Right lobe of liver (tissue), 6 donors: ENCODE measurements at regions not wholly inside any gene's neighbourhood (a gene's known extent, or its start where the extent isn't known, plus 50 kb on each side); places are given as distances from the start of the nearest gene placed in this dataset.

Source experiments
- ATAC-seq, 4 donors: fragments of 200-7000 bp; cut with Tn5 transposase; one replicate each; pipeline ENCODE4 v1.9.1; 2020; ENCODE audit warnings: mild to moderate bottlenecking in 4 of 4, moderate library complexity in 4 of 4
- DNase-seq, 3 donors: peaks; one replicate each; pipeline ENCODE4 v3.0.0-alpha.2; 2020
- H3K27ac ChIP-seq, 3 donors: fragments of 200-600 bp; one replicate each; pipeline ENCODE4 v1.8.0; 2022
- H3K27me3 ChIP-seq, 2 donors: fragments of 200-600 bp; one replicate each; pipeline ENCODE4 v1.8.0; 2022
- H3K36me3 ChIP-seq, 4 donors: fragments of 200-600 bp; sonication (generic) in 1 of 4; one replicate each; pipeline versions ENCODE4 v1.5.1 to v1.8.0; 2017 to 2022; ENCODE audit warnings: control low read depth in 1 of 4
- H3K4me1 ChIP-seq, 4 donors: fragments of 200-600 bp; sonication (generic) in 1 of 4; one replicate each; pipeline versions ENCODE4 v1.5.1 to v1.8.0; 2017 to 2022; ENCODE audit warnings: control low read depth in 1 of 4
- H3K4me3 ChIP-seq, 3 donors: fragments of 200-600 bp; one replicate each; pipeline ENCODE4 v1.8.0; 2022
- H3K9me3 ChIP-seq, 4 donors: fragments of 200-600 bp; sonication (generic) in 1 of 4; one replicate each; pipeline versions ENCODE4 v1.5.1 to v1.8.0; 2017 to 2022; ENCODE audit warnings: control low read depth in 1 of 4
- POLR2A ChIP-seq: fragments of 450-650 bp; IDR thresholded peaks from one replicate; pipeline ENCODE4 v1.6.1; 2017; ENCODE audit warnings: antibody characterized with exemption, mild to moderate bottlenecking
- WGBS: methylation state at CpG from one replicate; pipeline ENCODE4 v1.1.6; 2018; ENCODE audit warnings: low coverage, low lambda C conversion rate; ENCODE audit not compliant: insufficient coverage; ENCODE audit errors: missing lambda C conversion rate; 5-methylcytosine and 5-hydroxymethylcytosine counted together
- intact Hi-C, 2 donors: fragments of 100-400 bp; cut with DNase I; formaldehyde crosslinking; loops; one replicate each; pipeline versions ENCODE4 v1.11.2 to v1.14.1; 2022
- TF ChIP-seq, protein P1 (sequence below), 4 donors: fragments of 200-600 bp in 3 of 4; fragments of 450-650 bp in 1 of 4; IDR thresholded peaks; one replicate each; pipeline versions ENCODE4 v1.5.1 to v1.8.0; 2016 to 2022; ENCODE audit warnings: antibody characterized with exemption in 4 of 4, mild to moderate bottlenecking in 2 of 4
- donor health status: DM: no; HTN: yes; CAD: no.
- donor health status: DM: no; HTN: no; CAD: no.
- donor health status: DM: no; HTN: no; CAD: no.
- donor health status: DM: no; HTN: yes; CAD: no.
- donor health status: DM: no; HTN: yes; CAD: no.

DNA sequence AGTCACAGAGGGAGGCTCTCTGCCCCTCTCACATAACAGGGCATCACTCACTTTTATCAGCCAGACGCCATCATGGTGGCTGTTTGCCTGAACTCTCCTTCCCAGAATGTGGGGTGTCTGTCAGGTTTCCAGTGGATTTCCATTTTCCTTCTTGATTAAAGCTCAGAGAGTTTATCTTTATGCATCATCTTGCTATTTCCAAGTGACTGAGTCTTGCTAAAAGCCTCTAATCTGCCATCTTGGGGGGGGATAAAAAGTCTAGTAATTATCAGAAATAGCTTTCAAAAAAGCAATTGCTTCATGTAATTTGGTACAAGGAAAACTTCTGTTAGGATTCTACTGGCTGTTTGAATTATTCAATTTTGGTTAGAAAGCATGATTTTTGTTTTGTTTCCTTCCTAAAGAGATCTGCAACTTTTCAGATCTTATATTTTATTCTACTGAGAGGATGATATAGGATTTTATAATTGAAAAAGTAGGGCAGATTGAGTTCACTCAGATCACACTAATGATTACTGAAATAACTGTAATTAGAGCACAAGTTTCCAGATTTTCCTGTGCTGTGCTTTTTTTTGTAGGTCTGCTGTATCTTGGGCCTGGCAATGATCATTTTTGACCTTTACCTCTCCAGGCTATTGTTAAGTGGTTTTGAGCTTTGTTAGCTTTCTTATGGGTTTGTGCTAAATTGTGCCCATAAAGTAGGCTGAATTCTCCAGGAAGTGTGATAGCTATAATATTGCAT is 661.5 kb downstream of the TLE4 start:
- DNase-seq: no peak
- H3K9me3 ChIP-seq: no peaks in the 10 kb centered on the region
- no peak overlapping the region for H3K4me3 ChIP-seq
- ATAC-seq: no peak
- no CpG with 5 or more reads among the region's 1 CpG for WGBS
- no peak for TF ChIP-seq POLR2A
- TF ChIP-seq, protein P1, sequence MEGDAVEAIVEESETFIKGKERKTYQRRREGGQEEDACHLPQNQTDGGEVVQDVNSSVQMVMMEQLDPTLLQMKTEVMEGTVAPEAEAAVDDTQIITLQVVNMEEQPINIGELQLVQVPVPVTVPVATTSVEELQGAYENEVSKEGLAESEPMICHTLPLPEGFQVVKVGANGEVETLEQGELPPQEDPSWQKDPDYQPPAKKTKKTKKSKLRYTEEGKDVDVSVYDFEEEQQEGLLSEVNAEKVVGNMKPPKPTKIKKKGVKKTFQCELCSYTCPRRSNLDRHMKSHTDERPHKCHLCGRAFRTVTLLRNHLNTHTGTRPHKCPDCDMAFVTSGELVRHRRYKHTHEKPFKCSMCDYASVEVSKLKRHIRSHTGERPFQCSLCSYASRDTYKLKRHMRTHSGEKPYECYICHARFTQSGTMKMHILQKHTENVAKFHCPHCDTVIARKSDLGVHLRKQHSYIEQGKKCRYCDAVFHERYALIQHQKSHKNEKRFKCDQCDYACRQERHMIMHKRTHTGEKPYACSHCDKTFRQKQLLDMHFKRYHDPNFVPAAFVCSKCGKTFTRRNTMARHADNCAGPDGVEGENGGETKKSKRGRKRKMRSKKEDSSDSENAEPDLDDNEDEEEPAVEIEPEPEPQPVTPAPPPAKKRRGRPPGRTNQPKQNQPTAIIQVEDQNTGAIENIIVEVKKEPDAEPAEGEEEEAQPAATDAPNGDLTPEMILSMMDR (IDR thresholded peaks at IDR 0.05): no peak
- no peaks in the 10 kb centered on the region for H3K36me3 ChIP-seq
- no peaks in the 10 kb centered on the region for H3K27me3 ChIP-seq
- intact Hi-C loops: no loop called here
- H3K27ac ChIP-seq: no peak overlapping the region
- no peaks in the 10 kb centered on the region for H3K4me1 ChIP-seq

DNA sequence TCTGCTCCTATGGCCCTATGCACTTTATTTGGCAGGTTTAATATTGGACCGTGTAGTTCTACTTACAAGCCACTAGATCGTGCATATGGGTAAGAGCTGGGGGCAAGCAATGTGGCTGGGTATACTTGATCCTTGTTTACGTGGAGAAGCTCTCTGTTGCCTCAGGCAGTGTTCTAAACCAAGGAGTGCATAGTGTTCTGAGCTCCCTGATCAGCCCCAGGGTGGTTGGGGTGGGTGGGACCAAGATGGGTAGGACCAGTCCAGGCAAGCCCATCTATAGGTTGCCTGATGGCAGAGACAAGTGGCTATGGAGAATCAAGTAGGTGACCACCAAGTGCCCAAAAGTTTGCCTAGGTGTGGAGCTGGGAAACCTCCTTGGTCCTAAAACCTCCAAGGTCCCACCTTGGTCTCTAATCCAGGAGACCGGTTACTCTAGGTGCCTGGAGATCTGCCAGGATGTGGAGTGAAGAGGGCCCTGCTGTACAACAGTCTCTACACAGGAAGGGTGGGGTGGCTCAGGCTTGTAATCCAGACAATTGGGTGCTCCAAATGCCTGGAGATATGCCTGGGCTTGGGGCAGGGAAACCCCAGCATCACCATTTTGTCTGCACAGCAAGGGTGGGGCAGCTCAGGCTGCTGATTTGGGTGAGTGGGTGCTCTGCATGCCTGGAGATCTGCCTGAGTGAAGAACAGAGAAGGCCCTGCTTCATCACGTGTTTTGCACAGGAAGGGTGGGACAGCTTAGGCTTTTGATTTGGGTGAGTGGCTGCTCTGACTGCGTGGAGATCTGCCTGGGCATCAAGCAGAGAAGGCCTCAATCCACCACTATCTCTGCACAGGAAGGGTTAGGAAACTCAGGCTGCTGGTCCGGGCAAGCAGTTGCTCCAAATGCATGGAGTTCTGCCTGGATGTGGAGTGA is 659.8 kb downstream of the TLE4 start:
- no peaks in the 10 kb centered on the region for H3K36me3 ChIP-seq
- DNase-seq (no peak), ATAC-seq (no peak)
- no peak for TF ChIP-seq POLR2A
- TF ChIP-seq, protein P1 (IDR thresholded peaks at IDR 0.05): no peak
- no peak overlapping the region for H3K4me3 ChIP-seq
- H3K27ac ChIP-seq: no peak overlapping the region
- no peaks in the 10 kb centered on the region for H3K27me3 ChIP-seq
- intact Hi-C loops: no loop called here
- H3K9me3 ChIP-seq: no peaks in the 10 kb centered on the region
- no peaks in the 10 kb centered on the region for H3K4me1 ChIP-seq
- WGBS: 62% methylated on average over 3 of the region's 7 CpGs

DNA sequence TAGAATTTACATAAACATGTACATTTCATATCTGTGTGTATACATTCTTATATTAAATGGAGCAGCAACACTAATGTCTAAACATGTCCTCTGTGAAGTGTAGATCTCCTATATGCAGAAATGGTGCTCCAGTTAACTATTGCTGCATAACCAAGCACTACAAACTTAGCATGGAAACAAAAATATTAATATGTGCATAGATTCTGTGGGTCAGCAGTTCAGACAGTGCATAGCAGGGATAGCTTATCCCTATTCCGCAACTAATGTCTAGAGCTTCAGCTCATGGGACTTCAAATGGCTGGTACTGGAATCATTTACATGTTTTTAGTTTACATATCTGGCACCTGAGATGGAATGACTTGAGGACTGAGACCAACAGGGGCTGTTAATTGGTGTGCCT is 652.1 kb downstream of the TLE4 start:
- WGBS: no CpG with 5 or more reads among the region's 1 CpG
- H3K36me3 ChIP-seq: no peaks in the 10 kb centered on the region
- DNase-seq (no peak), ATAC-seq (no peak)
- no peaks in the 10 kb centered on the region for H3K27me3 ChIP-seq
- H3K4me1 ChIP-seq: no peaks in the 10 kb centered on the region
- H3K9me3 ChIP-seq: no peaks in the 10 kb centered on the region
- H3K4me3 ChIP-seq: no peak overlapping the region
- intact Hi-C loops: no loop called here
- no peak overlapping the region for H3K27ac ChIP-seq
- TF ChIP-seq POLR2A: no peak
- TF ChIP-seq, protein P1 (IDR thresholded peaks at IDR 0.05): no peak

DNA sequence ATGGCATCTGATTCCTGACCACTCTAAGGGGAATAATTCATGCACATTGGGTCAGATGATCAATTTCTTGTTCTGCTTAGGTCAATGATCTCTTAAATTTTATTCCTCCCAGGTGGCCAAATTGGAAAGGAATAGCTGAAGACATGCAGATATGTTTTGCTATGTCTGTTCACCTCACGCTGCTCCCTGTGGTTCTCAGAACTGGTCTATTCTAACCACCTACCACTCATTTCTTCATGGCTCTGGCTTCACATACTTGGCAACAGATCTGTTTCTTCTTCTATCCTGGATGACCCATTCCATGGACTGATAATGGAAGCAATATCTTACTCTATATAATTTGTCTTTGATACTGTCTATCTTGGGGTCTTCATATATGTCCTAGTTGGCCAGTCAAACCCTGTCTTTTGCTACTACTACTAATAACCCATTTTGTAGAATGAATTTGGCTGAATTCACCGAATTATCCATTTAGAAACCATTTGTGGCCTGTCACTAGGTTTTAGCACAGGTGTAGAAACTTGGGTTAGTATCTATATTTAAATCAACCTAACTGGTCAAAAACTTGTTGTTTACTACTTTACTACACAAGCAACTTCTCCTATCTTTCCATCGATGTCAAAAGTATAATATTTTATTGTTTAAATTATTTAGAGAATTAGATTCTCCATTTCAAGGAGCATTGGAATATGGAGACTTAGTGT is 650.9 kb downstream of the TLE4 start:
- no peak overlapping the region for H3K4me3 ChIP-seq
- DNase-seq: no peak
- H3K36me3 ChIP-seq: no peaks in the 10 kb centered on the region
- WGBS: 46% methylated on average over 2 of the region's 3 CpGs
- intact Hi-C loops: no loop called here
- H3K4me1 ChIP-seq: no peaks in the 10 kb centered on the region
- no peak for ATAC-seq
- no peak overlapping the region for H3K27ac ChIP-seq
- H3K9me3 ChIP-seq: no peaks in the 10 kb centered on the region
- H3K27me3 ChIP-seq: no peaks in the 10 kb centered on the region
- TF ChIP-seq, protein P1 (IDR thresholded peaks at IDR 0.05): no peak
- TF ChIP-seq POLR2A: no peak
